Keratinocyte (primary cell): ENCODE measurements at regions not wholly inside any gene's neighbourhood (a gene's known extent, or its start where the extent isn't known, plus 50 kb on each side); places are given as distances from the start of the nearest gene placed in this dataset.

Source experiments
- DNase-seq: peaks from one replicate; pipeline ENCODE4 v3.0.0-alpha.2; 2011; ENCODE audit warnings: low read depth, missing footprints, low spot score
- FAIRE-seq: peaks from 2 replicates; lab custom pipeline; 2011; peaks lifted over from hg19 to GRCh38; lab: Jason Lieb, UNC
- H2AFZ ChIP-seq: 2 replicates; pipeline ENCODE4 v1.6.0; 2012; ENCODE audit warnings: low read length, control low read depth, inconsistent platforms; ENCODE audit not compliant: control insufficient read depth
- H3K27ac ChIP-seq: 2 replicates; pipeline ENCODE4 v1.5.1; 2011; ENCODE audit warnings: low read length; ENCODE audit not compliant: control insufficient read depth, insufficient read depth
- H3K27me3 ChIP-seq: 3 replicates; pipeline ENCODE4 v1.6.0; 2011; ENCODE audit warnings: low read length; ENCODE audit not compliant: control insufficient read depth, insufficient read depth; ENCODE audit errors: extremely low read depth
- H3K36me3 ChIP-seq, 2 experiments: 2 replicates in 1 of 2; 3 replicates in 1 of 2; pipeline ENCODE4 v1.5.1; 2011; ENCODE audit warnings: low read length in 2 of 2, mild to moderate bottlenecking in 1 of 2; ENCODE audit not compliant: control insufficient read depth in 2 of 2, insufficient read depth in 2 of 2; ENCODE audit errors: extremely low read depth in 1 of 2
- H3K4me1 ChIP-seq: 3 replicates; pipeline ENCODE4 v1.5.1; 2011; ENCODE audit warnings: low read length; ENCODE audit not compliant: control insufficient read depth, insufficient read depth; ENCODE audit errors: extremely low read depth
- H3K4me2 ChIP-seq: 3 replicates; pipeline ENCODE4 v1.6.0; 2011; ENCODE audit warnings: low read depth, low read length; ENCODE audit not compliant: control insufficient read depth, insufficient read depth; ENCODE audit errors: extremely low read depth
- H3K4me3 ChIP-seq, 3 experiments: fragments of 200-600 bp in 1 of 3; sonication (generic) in 1 of 3; 2 replicates in 2 of 3; 3 replicates in 1 of 3; pipeline ENCODE4 v1.5.1; 2011 to 2016; ENCODE audit warnings: low read length in 3 of 3, mild to moderate bottlenecking in 3 of 3, control low read depth in 2 of 3, inconsistent platforms in 1 of 3, low read depth in 1 of 3, mixed read lengths in 1 of 3, mixed run types in 1 of 3, moderate library complexity in 1 of 3; ENCODE audit not compliant: control insufficient read depth in 2 of 3, insufficient read depth in 2 of 3; ENCODE audit errors: extremely low read depth in 1 of 3
- H3K79me2 ChIP-seq: 2 replicates; pipeline ENCODE4 v1.6.0; 2012; ENCODE audit warnings: low read length; ENCODE audit not compliant: control insufficient read depth, insufficient read depth
- H3K9ac ChIP-seq: 3 replicates; pipeline ENCODE4 v1.6.0; 2011; ENCODE audit warnings: low read length; ENCODE audit not compliant: control insufficient read depth, insufficient read depth; ENCODE audit errors: extremely low read depth
- H3K9me1 ChIP-seq: 3 replicates; pipeline ENCODE4 v1.6.0; 2011; ENCODE audit warnings: low read length; ENCODE audit not compliant: control insufficient read depth, insufficient read depth; ENCODE audit errors: extremely low read depth
- H3K9me3 ChIP-seq: 2 replicates; pipeline ENCODE4 v1.5.1; 2012; ENCODE audit warnings: low read depth, low read length; ENCODE audit not compliant: control insufficient read depth
- H4K20me1 ChIP-seq: 3 replicates; pipeline ENCODE4 v1.6.0; 2011; ENCODE audit warnings: low read length; ENCODE audit not compliant: control insufficient read depth, insufficient read depth; ENCODE audit errors: extremely low read depth
- CTCF ChIP-seq, 3 experiments: IDR thresholded peaks in 1 of 3; conservative IDR thresholded peaks in 1 of 3; optimal IDR thresholded peaks in 1 of 3; 2 replicates in 2 of 3; 3 replicates in 1 of 3; pipeline versions ENCODE3 to v1.5.1; 2011; ENCODE audit warnings: low read length in 3 of 3, mild to moderate bottlenecking in 3 of 3, moderate library complexity in 2 of 3, control low read depth in 1 of 3, inconsistent platforms in 1 of 3; ENCODE audit not compliant: insufficient read depth in 2 of 3; ENCODE audit errors: extremely low read depth in 1 of 3
- EZH2 ChIP-seq: IDR thresholded peaks from one replicate; pipeline ENCODE4 v1.6.1; 2012; ENCODE audit warnings: inconsistent platforms, mild to moderate bottlenecking, low read length, moderate library complexity
- dilution Hi-C: fragments of 300-500 bp; cut with MboI; formaldehyde crosslinking; loops from one replicate; pipeline ENCODE4 v1.7.0; 2020; ENCODE audit warnings: low sequenced_read_pairs; ENCODE audit not compliant: extremely low pct_ligation_motif_present

DNA sequence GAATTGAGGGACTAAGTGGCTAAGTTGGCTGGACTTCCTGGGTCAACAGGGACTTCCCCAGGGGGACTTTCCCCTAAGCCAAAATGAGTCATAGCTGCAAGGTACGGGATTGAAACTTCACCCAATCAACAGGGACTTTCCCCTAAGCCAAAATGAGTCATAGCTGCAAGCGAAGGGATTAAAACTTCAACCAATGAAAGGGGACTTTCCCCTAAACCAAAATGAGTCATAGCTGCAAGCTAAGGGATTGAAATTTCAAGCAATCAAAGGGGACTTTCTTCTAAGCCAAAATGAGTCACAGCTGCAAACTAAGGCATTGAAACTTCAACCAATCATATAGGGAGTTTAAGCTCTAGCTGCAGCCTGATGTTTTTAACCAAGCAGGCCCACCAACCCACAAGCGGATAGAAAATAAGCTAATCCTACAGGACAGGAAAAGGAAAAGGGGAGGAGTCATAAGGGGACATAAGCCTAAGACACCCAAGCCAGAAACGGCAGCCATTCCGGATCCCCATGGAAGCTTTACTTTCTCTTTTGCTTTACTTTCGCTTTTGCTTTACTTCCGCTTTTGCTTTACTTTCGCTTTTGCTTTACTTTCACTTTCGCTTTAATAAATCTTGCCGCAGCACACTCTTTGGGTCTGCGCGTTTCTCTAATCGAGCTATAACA is 1375.4 kb upstream of the CELF4 start:
- H3K9ac ChIP-seq: no peak overlapping the region
- dilution Hi-C loops: no loop called here
- no peak overlapping the region for H3K4me3 ChIP-seq
- H3K27me3 ChIP-seq: no peaks in the 10 kb centered on the region
- no peaks in the 10 kb centered on the region for H3K79me2 ChIP-seq
- peak overlapping the region; percentile 73 for H3K27ac ChIP-seq
- H3K4me1 ChIP-seq: no peaks in the 10 kb centered on the region
- H3K9me3 ChIP-seq: peaks cover 5% of the 10 kb centered on the region
- H3K9me1 ChIP-seq: no peaks in the 10 kb centered on the region
- H3K36me3 ChIP-seq: no peaks in the 10 kb centered on the region
- no peaks in the 10 kb centered on the region for H4K20me1 ChIP-seq
- H3K4me2 ChIP-seq: no peak overlapping the region
- FAIRE-seq (peak; percentile 71), DNase-seq (peak; percentile 98)
- no peak for TF ChIP-seq EZH2
- TF ChIP-seq CTCF (optimal IDR thresholded peaks at IDR 0.05 in 1 of 3, IDR thresholded peaks at IDR 0.05 in 1 of 3, conservative IDR thresholded peaks at IDR 0.05 in 1 of 3; ENCODE audit: extremely low read depth in 1 of 3, insufficient read depth in 2 of 3, low read length in 3 of 3): no peak
- H2AFZ ChIP-seq: no peak overlapping the region

- Histone ChIP-seq H2AFZ (no peak overlapping the region), H3K9ac (no peak overlapping the region), H3K27ac (peak overlapping the region; percentile 56), H3K4me2 (no peak overlapping the region), H3K9me3 (peaks cover 5% of the 10 kb centered on the region), H3K4me1 (no peaks in the 10 kb centered on the region), H3K4me3 (no peak overlapping the region), H3K9me1 (no peaks in the 10 kb centered on the region), H3K79me2 (no peaks in the 10 kb centered on the region), H4K20me1 (no peaks in the 10 kb centered on the region), H3K27me3 (no peaks in the 10 kb centered on the region), H3K36me3 (no peaks in the 10 kb centered on the region)
- TF ChIP-seq EZH2: no peak
- no peak for TF ChIP-seq CTCF (optimal IDR thresholded peaks at IDR 0.05 in 1 of 3, IDR thresholded peaks at IDR 0.05 in 1 of 3, conservative IDR thresholded peaks at IDR 0.05 in 1 of 3; ENCODE audit: extremely low read depth in 1 of 3, insufficient read depth in 2 of 3, low read length in 3 of 3)
- no peak for FAIRE-seq
- no peak for DNase-seq
- dilution Hi-C loops: no loop called here
Observed at GRCh38 chr18:38940475-38940862, 1374.9 kb upstream of the CELF4 start.
